GM15510 (cell line): ENCODE measurements at regions not wholly inside any gene's neighbourhood (a gene's known extent, or its start where the extent isn't known, plus 50 kb on each side); places are given as distances from the start of the nearest gene placed in this dataset.

Source experiments
- POLR2A ChIP-seq: IDR thresholded peaks from 3 replicates; pipeline ENCODE4 v1.6.1; 2011; ENCODE audit warnings: borderline replicate concordance; ENCODE audit not compliant: insufficient read length; ENCODE audit errors: extremely low read depth

- TF ChIP-seq POLR2A: no peak
These were observed 276.0 kb downstream of the UACA start for GRCh38 chr15:70487387-70487740.

DNA sequence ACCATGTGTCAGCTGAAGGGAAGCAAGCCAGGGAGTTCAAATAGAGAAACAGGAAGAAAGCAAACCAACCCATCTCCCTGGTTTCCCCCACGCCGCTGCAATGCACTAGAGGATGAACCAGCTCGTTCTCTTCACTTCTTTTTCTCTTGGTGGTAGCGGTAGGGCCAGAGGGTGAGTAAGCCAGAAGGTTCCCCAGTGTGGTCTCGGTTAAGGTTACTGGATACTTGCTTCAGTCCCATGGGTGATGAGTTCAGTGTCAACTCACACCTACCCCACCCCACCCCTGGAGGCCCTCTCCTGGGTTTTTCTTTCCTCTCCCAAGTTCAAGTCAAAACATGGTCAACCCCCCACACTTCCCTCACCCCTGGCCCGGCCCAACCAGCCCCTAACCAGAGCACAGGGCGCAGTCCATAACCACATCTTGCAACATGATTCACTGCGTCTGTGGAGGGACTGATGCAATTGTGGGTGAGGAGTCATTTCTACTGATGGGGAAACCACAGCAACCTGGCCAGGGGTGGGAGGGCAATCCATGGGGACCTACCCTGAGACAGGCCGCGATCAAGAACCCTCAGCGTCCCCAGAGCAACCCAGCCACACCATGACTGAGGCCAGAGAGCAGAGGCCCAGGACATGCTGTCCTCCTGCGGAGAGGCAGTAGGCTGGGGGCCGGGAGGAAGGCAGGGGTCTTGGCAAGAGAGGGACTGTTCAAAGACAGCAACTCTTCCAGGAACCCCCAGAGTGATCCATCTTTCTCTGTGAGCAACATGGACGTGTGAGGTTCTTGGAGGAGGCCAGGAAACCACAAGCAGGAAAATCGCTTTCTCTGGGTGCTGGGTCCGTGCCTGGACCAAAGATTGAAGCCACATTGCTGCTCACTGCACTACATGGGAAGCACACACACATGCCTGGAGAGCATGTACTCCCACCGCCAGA, 276.6 kb downstream of the UACA start:
- no peak for TF ChIP-seq POLR2A

GRCh38 chr15:70486012-70486411, 277.3 kb downstream of the UACA start:
- TF ChIP-seq POLR2A: no peak

GRCh38 chr15:70484993-70485392, 278.4 kb downstream of the UACA start:
- TF ChIP-seq POLR2A: no peak

DNA sequence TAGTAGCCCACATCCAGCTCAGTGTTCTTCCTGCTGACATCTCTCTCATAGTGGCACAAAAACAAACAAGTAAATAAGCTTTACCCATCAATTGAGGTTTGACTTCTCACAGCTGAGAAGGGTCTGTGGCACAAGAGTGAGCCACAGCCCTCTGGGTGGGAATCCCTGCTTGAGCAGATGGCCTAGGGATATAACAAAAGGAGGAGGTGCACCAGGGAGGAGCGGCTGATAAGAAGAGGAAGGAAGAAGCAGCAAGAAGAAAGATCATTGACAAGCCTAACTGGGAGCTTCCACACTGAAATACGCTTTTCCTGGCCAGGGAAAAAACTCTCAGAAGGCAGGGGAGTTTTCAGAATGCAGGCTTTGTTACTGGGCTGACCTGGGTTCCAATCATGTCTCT, 279.8 kb downstream of the UACA start:
- TF ChIP-seq POLR2A: no peak

DNA sequence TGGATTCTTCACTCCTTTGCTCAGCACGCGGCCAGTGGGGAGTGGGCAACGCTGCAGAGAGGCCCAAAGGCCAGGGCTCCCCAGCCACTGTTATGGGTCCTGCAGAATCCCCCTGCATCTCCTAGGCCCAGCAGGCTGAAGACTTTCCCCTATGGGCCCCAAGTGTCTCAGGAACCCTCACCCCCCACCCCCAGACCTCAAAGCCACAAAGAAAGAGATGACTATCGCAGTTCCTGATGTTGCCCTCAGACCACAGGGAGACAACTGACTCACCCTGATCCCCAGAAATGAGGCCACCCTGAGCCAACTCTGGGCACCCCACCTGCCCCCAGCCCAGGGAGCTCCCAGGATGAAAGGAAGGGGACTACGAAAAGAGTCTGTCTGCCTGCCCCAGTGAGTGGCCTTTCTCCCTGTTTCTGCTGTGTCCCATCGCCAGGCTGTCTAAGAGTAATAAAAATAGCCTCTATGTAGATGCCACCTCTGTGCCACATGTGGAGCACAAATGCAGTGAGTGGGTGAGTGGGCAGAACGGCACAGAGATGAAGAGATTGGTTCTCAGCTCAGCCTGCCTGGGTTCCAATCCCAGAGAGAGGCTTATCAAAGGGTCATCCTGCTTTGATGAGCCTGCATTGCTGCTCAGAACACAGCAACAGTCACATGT, 283.0 kb downstream of the UACA start:
- no peak for TF ChIP-seq POLR2A

DNA sequence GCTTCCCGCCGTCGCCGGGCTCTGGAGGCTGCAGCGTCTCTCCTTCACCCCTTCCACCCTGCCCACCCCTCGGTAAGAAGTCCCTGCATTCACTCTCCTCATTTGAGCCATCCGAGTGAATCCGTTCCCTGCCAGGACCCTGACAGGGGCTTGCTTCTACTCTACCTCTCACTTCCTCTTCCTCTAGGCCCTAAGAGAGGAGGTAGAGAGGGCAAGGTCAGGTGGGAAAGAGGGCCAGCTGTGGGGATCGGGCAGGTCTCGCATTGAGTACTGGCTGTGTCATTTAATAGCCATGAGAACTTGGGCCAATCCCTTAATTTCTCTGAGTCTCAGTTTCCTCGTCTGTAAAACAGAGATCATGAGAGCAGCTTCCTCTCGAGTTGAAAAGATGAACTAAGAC, 283.6 kb downstream of the UACA start:
- no peak for TF ChIP-seq POLR2A

GRCh38 chr15:70479056-70479455, 284.3 kb downstream of the UACA start:
- no peak for TF ChIP-seq POLR2A

- TF ChIP-seq POLR2A: no peak
These were observed 284.9 kb downstream of the UACA start for GRCh38 chr15:70478251-70478990.

DNA sequence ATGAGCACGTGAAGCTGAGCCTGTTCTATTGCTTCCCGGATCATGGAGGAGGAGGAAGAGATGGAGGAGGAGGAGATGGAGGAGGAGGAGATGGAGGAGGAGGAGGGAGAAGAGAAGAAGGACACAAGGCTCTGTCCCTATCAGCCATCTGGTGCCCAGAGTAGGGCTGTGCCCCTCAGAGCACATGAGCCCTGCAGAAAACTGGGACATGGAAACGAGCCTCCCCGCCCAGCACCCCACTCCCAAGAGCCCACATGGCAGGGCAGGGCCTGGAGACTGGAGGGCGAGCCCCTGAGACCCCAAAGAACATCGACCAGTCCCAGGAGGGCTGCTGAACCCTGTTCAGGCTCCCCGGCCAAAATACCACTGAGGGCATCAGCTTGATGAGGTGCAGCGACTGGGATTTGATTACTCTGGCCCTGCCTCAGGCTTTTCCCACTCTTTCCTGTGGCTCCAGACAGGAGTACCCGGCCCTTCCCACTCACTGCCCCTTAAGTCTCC, 285.6 kb downstream of the UACA start:
- TF ChIP-seq POLR2A: no peak

DNA sequence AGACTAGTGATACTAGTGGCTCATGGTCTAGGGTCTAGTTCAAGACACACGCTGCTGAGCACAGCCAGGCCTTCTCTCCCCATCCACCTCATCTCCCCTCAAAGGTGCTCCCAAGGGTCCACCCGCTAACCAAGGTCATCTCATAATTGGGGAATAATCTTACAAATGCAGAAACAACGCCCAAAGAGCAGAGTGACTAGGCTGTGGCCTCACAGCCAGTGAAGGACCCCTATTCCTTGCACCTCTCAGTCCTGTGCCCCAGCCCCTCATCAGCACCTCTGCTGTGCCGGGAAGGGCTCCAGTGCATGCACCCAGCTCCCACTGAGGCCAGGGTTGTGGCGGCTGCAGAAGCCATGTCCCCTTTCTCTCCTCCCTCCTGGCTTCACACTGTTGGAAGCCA, 286.9 kb downstream of the UACA start:
- TF ChIP-seq POLR2A: no peak

- no peak for TF ChIP-seq POLR2A
These were observed 287.4 kb downstream of the UACA start for GRCh38 chr15:70475921-70476320.

DNA sequence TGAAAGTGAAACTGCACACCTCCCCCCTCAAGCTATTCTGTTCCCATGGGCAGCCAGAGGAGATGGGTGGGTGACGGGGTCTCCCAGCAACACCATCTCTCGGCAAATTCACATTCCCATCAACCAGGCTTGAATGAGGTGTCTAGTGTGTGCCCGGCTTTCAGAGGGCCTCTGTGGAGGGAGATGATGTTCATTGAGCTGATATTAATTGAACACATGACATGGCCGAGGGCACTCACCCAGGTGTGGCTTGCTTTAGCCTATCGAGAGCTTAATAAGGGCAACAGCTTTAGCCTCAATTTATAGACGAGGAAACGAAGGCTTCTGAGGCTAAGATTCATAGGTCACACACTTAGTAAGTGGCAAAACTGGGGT, 288.0 kb downstream of the UACA start:
- TF ChIP-seq POLR2A: no peak

DNA sequence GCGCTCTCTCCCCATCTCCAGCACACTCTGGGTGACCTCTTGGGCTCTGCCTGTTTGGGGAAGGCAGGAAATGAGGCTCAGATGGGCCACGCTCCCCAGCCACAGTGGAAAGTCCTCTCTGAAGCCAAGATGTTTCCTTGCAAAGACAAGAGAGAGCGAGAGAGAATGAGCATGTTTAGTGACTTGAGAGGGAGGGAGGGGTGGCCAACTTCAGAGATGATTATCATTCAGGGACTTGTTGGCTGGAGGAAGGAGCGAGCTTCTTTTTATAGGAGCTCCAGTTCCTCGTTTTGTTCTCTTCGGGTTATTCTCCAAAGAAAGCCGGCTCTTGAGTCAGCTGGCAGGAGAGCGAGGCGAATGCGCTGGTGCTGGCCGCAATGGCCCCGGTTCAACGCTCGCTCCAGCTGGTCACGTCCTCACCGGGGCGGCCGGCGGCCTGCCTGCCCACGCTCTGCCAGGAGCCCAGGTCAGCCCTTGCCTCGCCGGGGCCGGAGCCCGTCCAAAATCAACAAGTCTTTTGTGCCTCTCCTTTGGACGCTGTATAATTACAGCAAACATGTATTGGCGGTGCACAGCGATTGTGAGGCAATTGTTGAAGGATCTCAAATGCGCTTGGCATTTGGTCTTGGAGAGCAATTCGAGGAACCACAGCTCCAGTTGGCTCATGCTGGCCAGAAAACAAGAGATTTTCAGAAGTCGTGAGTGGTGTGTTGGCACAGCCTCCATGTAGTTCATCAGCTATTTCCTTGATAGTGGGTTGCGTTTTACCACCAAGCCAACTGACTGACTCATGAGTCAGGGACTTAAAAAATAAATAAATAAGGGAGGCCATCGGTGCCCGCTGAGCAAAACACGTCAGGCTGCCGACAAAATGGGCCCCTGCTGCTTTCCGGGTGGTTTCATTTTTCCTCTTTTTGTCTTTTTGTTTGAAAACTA, 288.6 kb downstream of the UACA start:
- TF ChIP-seq POLR2A: no peak
